ENCODE measurements at regions not wholly inside any gene's neighbourhood (a gene's known extent, or its start where the extent isn't known, plus 50 kb on each side); places are given as distances from the start of the nearest gene placed in this dataset.
A peak's percentile ranks its signal among the peaks of the same experiment; 100 is the strongest.

DNA sequence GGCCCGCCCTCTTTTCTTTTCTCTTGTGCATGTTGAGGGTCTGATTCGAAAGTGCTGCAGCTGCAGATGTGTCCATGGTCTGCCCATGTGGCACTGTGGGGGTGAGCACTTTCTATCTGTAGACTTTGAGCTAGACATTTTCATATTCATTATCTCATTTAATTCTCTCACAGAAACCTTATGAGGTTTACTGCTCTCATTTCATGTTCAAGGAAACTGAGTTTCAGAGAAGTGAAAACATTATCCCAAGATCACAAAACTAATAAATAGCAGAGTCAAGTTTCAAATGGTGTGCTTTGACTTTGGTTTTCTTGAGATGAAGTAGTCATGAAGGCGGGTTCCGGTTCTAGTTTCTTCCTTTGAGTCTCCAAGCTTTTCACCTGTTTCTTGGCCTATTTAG lies 536.5 kb upstream of the ZNF462 start:
- DNase-seq (ENCODE audit: low spot score), result no peak

DNA sequence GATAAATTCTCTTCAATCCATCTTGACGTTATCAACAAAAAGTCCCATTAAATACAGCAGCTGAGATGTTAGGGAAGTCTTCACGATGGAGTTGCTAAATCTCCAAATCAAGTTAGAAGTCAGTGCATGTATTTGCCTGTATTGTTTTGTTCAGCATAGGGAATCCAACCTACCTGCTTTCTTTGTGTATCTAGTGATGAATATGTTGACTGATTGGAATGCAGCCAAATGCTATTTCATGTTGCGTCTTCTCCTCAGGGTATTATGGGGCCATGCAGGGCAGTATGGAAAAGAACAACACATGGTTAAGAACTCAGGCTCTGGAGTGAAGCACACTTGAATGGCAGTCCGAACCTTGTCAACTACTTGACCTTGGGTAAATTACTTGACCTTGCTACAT lies 529.5 kb upstream of the ZNF462 start:
- DNase-seq (ENCODE audit: low spot score), result no peak

DNA sequence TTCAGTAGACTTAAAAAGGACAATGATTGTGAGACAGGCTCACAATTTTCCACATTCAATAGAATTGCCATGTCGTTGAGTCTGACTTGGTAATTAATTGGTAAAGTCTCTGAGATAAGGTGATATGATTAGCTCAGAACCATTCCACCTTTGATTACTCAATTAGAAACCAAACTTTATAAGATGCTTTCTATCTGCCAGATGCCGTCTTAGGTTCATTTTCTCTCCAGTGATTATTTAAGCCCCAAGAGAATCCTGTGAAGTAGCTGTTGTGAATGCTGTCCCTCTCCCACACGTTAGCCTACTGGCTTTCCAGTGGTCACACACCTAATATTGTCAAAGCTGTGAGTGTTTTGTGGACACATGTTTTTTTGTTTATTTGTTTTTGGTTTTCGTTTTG lies 528.9 kb upstream of the ZNF462 start:
- DNase-seq (ENCODE audit: low spot score), result no peak

DNA sequence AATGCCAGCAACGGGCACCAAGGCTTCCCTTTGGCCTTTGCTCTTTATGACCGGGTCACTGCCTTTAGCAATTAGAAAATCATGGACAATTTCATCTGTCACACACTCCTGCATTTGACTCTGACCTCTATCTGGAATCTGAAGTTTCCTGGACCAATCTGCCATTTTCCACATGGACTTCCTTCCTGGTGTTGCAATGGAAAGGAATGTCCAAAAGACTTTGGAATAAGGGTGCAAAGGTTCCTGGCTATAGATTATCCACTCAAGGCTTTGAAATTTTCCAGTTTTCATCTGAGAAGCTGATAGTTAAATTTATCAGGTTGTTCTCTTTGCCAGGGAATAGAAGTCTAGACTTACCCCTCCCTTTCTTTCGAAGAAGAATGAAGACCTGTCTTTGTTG lies 523.1 kb upstream of the ZNF462 start:
- no peak for DNase-seq (ENCODE audit: low spot score)

DNA sequence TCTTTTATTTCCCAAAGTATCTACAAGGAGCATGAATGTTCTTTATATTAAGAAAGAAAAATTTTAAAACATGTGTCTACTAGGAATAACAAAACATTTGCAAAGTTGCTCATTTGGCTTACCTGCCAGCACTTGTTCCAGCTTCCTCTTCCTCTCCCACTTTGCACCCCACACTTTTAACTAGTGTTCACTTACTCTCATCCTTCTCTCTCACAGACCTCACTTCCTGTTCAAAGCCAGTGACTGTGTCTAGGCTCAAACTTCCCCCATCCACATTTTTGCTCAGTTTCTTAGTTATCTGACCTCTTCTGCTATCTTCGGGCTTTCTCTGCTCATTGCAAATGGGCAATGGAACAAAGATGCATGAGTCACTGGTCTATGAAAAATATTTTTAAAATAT lies 512.2 kb upstream of the ZNF462 start:
- DNase-seq (ENCODE audit: low spot score), result no peak

DNA sequence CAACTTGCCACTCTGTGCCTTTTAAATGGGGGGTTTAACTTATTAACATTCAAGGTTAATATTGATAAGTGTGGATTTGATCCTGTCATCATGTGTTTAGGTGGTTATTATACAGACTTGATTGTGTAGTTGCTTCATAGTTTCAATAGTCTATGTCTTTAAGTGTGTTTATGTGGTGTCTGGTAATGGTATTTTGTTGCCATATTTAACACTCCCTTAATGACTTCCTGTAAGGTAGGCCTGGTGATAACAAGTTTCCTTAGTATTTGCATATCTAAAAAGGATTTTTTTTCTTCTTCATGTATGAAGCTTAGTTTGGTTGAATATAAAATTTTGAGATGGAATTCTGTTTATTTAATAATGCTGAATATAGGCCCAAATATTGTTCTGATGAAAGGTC lies 506.0 kb upstream of the ZNF462 start:
- no peak for DNase-seq (ENCODE audit: low spot score)

DNA sequence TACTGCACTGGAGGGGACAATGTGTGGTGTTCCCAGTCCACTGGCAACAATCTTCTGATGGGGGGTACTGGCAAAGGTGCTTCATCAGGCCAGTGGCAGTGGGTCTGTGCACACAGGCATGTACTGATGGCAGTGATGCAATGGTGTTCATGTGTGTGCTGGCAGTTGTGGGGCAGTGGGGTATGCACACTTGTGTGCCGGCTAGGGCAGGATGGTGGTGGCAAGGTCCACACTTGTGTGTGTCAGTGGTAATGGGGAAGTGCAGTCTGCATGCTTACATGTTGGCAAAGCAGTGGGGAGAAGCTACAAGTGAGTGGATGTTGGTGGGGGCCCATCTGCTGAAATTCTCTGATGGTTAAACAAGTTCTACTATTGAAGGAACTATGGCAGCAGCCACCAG lies 504.6 kb upstream of the ZNF462 start:
- no peak for DNase-seq (ENCODE audit: low spot score)

DNA sequence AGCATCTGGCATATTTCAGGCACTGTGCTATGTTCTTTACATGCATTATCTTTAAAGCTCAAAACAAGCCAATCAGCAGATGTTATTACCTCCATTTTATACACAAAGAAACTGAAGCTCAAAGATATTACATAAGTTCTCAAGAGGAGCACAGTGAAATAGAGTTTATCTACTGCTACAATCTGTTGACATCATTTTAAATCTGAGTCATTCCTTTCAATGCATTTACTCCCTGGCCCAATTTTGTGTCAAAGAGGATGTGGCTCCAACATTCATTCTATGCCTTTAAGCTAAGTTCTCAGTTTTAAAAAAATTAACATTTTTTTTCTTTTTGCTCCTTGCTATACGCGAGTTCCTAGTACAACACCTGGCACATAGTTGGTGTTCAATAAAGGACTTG lies 486.3 kb upstream of the ZNF462 start:
- DNase-seq (ENCODE audit: low spot score), result no peak

DNA sequence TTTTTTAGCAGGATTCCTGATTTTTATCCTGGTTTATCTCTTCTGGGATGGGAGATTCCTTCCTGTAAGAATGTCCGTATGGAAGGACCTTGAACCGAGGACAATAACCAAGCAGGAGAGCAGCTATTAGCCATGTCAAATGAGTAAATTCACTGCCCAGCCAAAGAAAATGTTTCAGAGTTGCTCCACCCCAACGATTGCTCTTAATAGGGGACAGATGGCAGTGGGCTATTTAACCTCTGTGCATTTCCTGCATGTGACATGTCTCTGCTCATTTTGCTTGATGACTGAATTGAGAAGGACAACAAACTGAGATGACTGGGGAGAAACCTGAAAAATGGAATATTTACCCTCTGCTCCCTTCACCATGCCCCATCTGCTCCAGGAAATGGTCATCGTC lies 479.9 kb upstream of the ZNF462 start:
- no peak for DNase-seq (ENCODE audit: low spot score)

DNA sequence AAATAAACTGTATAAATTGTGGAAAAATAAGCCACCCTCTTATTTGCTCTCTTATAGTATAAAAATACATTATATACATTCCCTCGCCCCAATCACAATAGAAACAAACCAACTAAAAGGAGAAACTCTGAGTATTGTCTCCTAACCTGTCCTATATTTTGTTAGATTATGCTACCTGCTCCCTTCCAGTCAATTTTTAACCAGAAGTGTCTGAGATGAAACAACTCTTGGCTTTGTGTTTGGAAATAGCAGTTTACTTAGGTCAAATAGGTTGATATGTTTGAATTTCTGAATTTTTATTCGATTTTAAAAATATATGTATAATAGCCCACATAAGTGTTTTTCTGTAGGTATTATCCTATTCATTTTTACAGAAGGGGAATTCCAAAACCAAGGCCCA lies 475.0 kb upstream of the ZNF462 start:
- no peak for DNase-seq (ENCODE audit: low spot score)

DNA sequence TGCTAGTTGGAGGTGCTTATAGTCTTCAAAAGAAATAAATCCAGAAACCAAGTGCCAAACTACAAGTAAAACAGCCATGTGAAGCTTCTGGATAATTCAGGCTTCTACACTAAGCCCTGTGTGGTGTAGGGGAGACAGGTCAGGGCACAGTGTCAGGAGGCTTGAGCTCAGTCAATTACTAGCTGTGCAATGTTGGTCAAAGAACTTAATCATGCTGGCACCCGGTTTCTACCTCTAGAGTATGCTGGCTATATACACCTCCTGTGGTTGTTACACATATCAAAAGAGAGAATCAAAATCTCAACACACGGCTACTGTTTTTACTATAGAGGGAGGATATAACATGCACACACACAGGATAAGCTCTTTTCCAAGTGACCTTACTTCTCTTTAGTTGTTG lies 469.7 kb upstream of the ZNF462 start:
- DNase-seq (ENCODE audit: low spot score), result no peak

DNA sequence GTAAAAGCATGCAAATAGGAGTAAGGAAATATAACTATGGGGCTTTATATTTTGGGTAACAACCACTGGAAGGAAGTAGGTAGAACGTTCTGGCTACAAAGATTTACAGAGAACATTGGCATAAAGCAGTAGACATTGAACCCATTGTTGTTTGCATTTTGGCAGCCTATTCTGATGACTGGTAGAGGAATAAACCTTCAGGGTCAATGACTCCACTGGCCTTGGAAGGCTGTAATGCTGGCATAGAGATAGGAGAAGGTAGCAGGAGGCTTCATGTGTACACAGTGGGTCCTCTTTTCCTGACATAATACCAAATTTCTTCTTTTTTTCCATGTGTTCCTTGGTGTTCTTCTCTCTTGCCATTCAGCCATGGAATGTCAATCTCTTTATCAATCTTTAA lies 462.8 kb upstream of the ZNF462 start:
- no peak for DNase-seq (ENCODE audit: low spot score)

DNA sequence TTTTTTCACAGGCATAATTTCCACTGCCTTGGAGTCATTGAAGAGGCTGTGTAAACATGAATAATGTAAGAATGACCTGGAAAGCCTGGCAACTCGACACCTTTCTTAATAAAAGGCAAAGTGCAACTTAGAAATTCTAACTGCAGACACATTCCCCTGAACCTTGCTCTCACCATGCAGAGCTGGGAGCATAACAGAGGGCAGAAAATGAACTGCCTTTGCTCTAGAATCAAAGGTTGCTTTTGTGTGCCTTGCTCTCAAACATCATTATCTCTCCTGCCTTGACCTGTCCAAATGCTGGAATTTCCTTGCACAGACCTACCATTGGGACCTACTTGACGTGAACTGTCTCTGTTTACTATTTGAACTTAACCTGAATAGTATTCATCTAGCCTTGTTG lies 462.0 kb upstream of the ZNF462 start:
- DNase-seq (ENCODE audit: low spot score), result no peak

DNA sequence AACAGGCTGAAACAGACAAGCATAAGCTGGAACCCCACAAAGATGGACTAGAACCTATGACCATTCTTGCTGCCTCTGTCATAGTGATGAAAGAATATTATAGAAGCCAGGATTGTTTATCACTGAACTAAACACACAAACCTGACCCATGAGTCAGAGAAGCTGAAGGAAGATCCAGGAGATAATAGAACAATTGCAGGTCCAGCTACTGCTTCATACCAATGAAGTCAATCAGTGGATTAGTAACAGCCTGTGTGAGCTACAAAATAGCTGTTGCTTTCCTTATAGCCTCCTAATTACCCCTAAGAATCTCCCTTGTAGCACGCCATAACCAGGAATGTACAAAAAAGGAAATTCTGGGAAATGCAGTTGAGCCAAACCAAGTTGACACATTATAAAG lies 459.9 kb upstream of the ZNF462 start:
- peak; percentile 54 for DNase-seq (ENCODE audit: low spot score)

DNA sequence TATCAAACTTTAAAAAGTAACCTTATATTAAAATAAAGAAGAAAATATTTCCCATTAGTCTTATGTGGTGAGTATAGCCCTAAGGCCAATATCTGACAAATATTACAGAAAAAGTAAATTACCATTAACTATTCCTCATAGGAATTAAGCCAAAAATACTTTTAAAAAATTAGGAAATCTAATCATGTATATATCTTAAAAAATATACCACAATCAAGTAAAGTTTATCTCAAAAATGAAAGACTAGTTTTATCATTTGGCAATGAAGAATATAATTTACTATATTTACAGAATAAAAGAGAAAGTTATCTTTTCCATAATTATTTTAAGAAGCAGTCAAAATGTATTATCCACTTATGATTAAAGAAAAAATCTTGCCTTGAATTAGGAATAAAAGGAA lies 458.8 kb upstream of the ZNF462 start:
- no peak for DNase-seq (ENCODE audit: low spot score)

DNA sequence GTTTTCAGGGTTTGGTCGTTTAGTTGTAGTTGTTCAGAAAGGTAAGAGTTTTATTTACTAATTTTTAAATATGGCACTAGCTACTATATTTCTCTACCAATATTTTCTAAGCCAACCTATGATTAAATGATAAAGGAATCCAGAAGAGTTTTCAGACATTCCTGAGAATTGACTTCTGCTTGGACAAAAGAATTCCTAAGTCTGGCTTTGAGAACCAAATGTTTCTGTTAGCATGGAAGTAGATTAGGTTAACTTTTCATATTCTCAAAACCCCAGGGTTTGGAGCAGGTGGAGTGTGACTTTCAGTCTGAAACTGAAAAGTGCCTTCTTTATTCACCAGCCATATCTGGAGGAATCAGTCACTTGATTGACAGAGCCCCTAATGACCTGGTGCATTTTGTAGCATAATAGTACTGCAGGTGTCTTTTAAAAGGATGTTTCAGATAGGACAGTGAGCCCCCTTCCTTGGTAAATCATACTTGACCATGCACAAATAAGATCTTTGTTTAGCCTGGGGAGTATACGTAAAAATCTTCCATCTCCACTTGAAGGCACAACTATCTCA lies 457.0 kb upstream of the ZNF462 start:
- DNase-seq (ENCODE audit: low spot score), result peak; percentile 17

DNA sequence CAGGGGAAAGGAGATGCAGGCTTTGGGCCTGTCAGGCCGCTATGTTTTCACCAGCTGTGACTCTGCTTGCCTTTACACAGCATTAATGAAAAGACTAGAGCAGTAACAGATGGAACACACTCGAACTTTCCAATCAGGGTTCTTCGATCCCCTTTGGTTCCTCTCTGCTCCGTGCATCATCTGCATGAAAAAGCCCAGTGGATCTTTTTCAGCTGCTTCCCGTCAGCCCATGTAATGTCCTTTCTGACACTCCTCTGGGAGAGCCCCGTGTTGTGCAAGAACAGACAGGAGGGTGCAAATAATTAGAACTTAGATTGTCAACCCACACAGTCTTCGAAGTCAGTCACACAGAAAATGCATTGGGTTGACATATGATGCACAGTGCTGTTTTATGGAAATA lies 448.9 kb upstream of the ZNF462 start:
- no peak for DNase-seq (ENCODE audit: low spot score)

DNA sequence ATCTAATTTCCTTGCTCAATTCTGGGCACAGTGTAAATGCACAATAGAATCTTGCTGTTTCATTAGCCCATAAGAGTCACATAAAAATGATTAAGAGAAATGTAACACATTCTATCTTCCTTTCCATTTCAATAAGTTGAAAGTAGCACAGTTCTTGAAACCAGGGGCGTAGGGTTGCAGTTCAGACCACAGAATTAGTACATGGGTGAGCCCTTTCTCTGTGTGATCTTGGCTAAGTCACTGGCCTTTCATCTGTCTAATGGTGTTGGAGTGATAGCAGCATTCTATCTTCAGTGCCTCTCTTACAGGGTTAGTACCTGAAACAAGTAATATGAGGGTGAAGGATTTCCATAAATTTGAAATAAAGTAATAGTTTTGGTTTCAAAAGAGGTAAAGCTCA lies 445.3 kb upstream of the ZNF462 start:
- DNase-seq (ENCODE audit: low spot score), result no peak

DNA sequence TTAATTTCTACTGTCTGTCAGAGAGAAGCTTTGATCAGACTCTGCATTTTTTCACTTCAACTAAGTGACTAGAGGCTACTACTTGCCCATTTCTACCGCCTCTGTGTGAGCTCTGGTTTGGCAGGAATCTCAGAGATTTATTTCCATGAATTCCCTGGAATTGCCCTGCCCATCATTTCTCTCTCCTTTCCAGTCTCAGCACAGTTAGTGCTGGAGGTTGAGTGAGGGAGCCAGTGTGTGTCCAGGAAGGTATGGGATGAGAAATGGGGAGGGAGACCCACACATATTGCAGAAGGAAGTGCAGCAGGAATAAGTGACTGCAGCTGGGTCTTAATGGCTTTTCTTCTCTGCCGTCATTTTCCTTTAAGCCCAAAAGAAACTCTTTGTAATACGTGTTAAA lies 443.1 kb upstream of the ZNF462 start:
- DNase-seq (ENCODE audit: low spot score), result peak; percentile 11

DNA sequence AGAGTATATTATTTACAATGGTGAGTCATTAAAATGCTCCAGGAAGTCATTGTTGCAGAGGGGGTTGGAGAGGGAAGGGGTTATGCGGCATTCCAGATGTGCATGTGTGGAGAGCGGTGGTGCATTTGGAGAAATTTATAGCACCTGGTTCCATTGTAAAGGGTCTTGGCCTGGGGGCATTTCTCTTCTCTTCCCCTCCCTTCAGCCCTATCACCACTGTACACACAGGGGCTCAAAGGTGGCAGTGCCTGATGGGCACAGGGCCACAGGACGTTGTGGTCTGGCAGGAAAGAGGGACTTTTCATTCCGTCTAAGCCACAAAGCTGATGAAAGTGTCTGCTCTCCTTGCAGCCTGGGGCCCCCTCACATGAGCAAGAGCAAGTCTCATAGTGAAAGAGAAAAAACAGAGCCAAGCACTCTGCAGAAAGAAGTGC lies 442.4 kb upstream of the ZNF462 start:
- DNase-seq (ENCODE audit: low spot score), result peak; percentile 63

DNA sequence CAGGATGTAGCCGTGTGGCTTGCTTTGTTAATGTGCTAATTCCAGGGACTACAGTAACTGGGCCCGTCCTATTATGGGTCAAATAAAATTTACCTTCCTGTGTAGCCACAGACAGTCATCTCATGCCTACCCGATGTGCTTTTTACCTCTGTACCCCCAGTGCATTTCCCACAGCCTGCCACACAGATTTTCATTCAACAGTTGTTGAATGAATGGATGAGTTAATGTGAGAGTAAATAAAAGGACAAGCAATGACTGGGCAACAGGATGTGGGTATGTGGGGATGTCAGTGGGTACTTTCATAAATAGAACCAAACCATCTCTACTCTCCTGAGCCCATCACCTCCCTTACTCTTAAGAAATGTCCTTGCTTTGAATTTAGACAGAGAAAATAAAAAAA lies 441.2 kb upstream of the ZNF462 start:
- no peak for DNase-seq (ENCODE audit: low spot score)

DNA sequence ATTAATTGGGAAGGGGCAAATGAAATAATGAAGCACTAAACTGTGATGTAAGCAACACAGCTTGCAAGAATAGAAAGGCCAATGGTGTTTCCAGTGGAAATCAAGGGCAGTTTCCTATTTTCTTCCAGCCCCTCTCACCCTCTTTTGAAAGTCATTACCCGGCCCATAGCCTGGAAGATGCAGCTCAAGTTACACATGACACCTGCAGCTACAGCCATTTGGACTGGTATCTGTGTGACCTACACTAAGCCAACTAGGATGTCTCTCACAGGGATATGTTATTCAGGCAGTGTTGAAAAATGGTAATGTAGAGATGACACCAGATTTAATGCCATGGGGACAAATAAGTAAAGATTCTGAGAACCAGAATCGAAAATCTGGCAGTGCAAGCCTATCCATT lies 439.4 kb upstream of the ZNF462 start:
- DNase-seq (ENCODE audit: low spot score), result no peak

DNA sequence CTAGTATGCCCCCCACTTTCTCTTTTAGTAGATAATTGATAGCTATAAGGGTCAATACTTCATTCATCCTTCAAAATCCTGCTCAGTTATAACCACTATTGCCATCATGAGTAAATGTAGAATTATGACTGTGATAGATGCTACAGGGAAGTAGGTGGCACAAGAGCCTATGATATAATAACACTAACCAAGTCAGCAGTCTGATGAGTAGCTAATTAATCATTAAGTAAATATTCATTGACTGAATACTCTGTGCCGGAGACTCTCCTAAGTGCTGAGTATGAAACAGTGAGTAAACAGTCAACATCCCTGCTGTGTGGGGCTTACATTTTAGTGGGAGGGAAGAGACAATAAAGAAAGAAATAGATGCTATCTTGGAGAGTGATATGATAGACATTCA lies 430.3 kb upstream of the ZNF462 start:
- no peak for DNase-seq (ENCODE audit: low spot score)

DNA sequence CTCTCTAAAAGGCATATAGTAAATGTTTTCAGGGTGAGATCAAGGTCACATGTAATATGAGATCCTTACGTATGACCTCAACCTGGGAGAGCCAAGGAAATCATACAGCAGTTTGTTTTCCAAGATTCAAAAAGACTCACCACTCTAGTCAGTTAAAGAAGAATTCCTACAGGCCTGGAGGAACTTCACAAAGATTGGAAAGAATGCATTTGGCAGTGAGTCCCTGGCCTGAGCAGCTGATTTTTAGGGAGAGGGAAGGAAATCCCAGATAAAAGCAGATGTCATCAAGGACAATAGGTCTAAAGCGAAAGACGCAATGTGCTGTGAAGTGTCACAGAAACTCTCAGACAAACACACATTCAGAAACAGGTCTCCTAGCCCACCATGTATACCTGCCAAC lies 424.0 kb upstream of the ZNF462 start:
- DNase-seq (ENCODE audit: low spot score), result peak; percentile 10

DNA sequence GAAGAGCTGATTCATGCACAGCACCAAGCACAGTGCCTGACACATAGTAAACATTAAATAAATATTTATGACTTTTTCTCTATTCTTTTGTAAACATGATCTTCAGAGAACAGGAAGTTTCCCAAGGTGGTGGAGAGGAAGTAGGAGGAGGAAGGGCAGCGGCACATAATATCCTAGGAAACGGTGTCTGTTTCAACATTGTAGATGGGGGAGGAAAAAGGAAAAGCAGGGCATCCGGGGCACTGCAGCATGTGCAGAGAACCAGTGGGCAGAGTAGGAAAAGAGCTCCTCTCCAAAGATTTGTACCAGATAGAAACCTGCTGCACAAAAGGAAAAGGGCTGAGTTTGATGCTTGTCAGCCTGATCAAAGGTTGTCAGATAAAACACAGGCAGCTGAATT lies 421.7 kb upstream of the ZNF462 start:
- DNase-seq (ENCODE audit: low spot score), result no peak
